ENCODE measurements at regions not wholly inside any gene's neighbourhood (a gene's known extent, or its start where the extent isn't known, plus 50 kb on each side); places are given as distances from the start of the nearest gene placed in this dataset.

GRCh38 chr1:104341944-104342343 is 592.2 kb downstream of the AMY1C start:
- Mint-ChIP-seq H3K9me3 (peaks cover 2 to 12% (median 4%) of the 10 kb centered on the region in 7 donors), H3K4me3 (no peak overlapping the region), H3K4me1 (no peaks in the 10 kb centered on the region), H3K27ac (no peak overlapping the region), H3K27me3 (ENCODE audit: low read depth in 3 of 3) (no peaks in the 10 kb centered on the region), H3K36me3 (no peaks in the 10 kb centered on the region)
- TF ChIP-seq CTCF (IDR thresholded peaks at IDR 0.05): no peak
- Histone ChIP-seq H4K20me1 (ENCODE audit: insufficient read depth, low read length) (no peaks in the 10 kb centered on the region), H3K9me3 (replicated peaks in 1 of 2; ENCODE audit: control insufficient read depth in 1 of 2, insufficient read depth in 1 of 2, low read length in 2 of 2) (peaks cover 3 to 10% of the 10 kb centered on the region in 2 donors), H2AFZ (ENCODE audit: insufficient read depth, low read depth, low read length, poor library complexity, severe bottlenecking) (no peak overlapping the region), H3K27me3 (ENCODE audit: control insufficient read depth in 2 of 2, insufficient read depth in 2 of 2, low read length in 2 of 2) (no peaks in the 10 kb centered on the region), H3K4me2 (replicated peaks; ENCODE audit: extremely low read depth, low read length, poor library complexity, severe bottlenecking) (no peak overlapping the region), H3K9ac (ENCODE audit: insufficient read depth, low read length, poor library complexity, severe bottlenecking) (no peak overlapping the region), H3K4me1 (ENCODE audit: control insufficient read depth in 1 of 2, insufficient read depth in 2 of 2, low read length in 2 of 2) (no peaks in the 10 kb centered on the region), H3K36me3 (replicated peaks in 1 of 2; ENCODE audit: control insufficient read depth in 1 of 2, insufficient read depth in 2 of 2, low read length in 2 of 2) (no peaks in the 10 kb centered on the region), H3K27ac (ENCODE audit: low read depth in 1 of 2, low read length in 2 of 2) (no peak overlapping the region), H3K4me3 (replicated peaks in 1 of 3; ENCODE audit: low read depth in 2 of 3, low read length in 3 of 3) (no peak overlapping the region), H3K79me2 (ENCODE audit: insufficient read depth, low read length) (no peaks in the 10 kb centered on the region)
- no peak for DNase-seq
- intact Hi-C loops (cut with micrococcal nuclease): no loop called here
- WGBS (ENCODE audit: insufficient coverage): no CpG with 5 or more reads among the region's 3 CpGs

- no peak overlapping the region for H3K4me2 ChIP-seq (replicated peaks; ENCODE audit: extremely low read depth, low read length, poor library complexity, severe bottlenecking)
- no peak overlapping the region for H3K9ac ChIP-seq (ENCODE audit: insufficient read depth, low read length, poor library complexity, severe bottlenecking)
- no peak for TF ChIP-seq CTCF (IDR thresholded peaks at IDR 0.05)
- no peaks in the 10 kb centered on the region for H3K79me2 ChIP-seq (ENCODE audit: insufficient read depth, low read length)
- Mint-ChIP-seq H3K27me3 (ENCODE audit: low read depth in 3 of 3) (no peaks in the 10 kb centered on the region), H3K9me3 (peaks cover 0 to 7% (median 2%) of the 10 kb centered on the region in 7 donors), H3K4me1 (no peaks in the 10 kb centered on the region), H3K27ac (no peak overlapping the region), H3K36me3 (no peaks in the 10 kb centered on the region), H3K4me3 (no peak overlapping the region)
- no peaks in the 10 kb centered on the region for H3K4me1 ChIP-seq (ENCODE audit: control insufficient read depth in 1 of 2, insufficient read depth in 2 of 2, low read length in 2 of 2)
- H3K27ac ChIP-seq (ENCODE audit: low read depth in 1 of 2, low read length in 2 of 2): no peak overlapping the region
- no peak overlapping the region for H3K4me3 ChIP-seq (replicated peaks in 1 of 3; ENCODE audit: low read depth in 2 of 3, low read length in 3 of 3)
- H2AFZ ChIP-seq (ENCODE audit: insufficient read depth, low read depth, low read length, poor library complexity, severe bottlenecking): no peak overlapping the region
- no peak for DNase-seq
- no peaks in the 10 kb centered on the region for H3K36me3 ChIP-seq (replicated peaks in 1 of 2; ENCODE audit: control insufficient read depth in 1 of 2, insufficient read depth in 2 of 2, low read length in 2 of 2)
- H4K20me1 ChIP-seq (ENCODE audit: insufficient read depth, low read length): no peaks in the 10 kb centered on the region
- no peaks in the 10 kb centered on the region for H3K27me3 ChIP-seq (ENCODE audit: control insufficient read depth in 2 of 2, insufficient read depth in 2 of 2, low read length in 2 of 2)
- peaks cover 0 to 4% of the 10 kb centered on the region in 2 donors for H3K9me3 ChIP-seq (replicated peaks in 1 of 2; ENCODE audit: control insufficient read depth in 1 of 2, insufficient read depth in 1 of 2, low read length in 2 of 2)
- WGBS (ENCODE audit: insufficient coverage): no CpG with 5 or more reads among the region's 1 CpG
- intact Hi-C loops (cut with micrococcal nuclease): no loop called here
Observed at GRCh38 chr1:104348277-104348676, 598.6 kb downstream of the AMY1C start.
